ENCODE measurements at regions not wholly inside any gene's neighbourhood (a gene's known extent, or its start where the extent isn't known, plus 50 kb on each side); places are given as distances from the start of the nearest gene placed in this dataset.

DNA sequence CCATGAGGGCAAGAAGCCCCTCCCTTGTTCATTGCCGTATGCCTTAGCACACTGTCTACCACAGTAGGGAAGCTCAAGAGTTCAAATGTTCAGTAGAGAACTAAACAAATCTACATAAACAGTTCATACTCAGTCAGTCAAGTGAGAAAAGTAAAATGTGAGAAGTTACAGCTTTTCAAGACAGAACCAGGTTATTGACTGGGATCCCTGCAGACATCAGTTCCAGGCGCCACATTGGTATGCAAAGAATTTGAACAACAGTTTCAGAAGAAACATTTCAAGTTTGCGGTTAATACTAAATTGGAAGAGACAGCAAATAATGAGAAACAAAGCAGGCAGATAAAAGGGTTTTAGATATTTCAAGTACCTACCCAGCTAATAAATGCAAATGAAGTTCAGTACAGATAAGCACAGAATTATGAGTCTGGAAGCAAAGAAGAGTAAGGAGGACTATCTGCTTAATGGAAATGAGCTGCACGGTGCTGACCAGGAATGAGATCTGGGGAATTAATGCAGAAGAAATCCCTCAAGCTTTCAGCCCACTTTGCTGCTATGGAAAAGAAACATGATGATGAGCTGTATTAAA is 246.2 kb downstream of the HACE1 start:
- TF ChIP-seq GATA3 (IDR thresholded peaks at IDR 0.05; ENCODE audit: low read depth, low read length) (no peak), GATA2 (IDR thresholded peaks at IDR 0.05; ENCODE audit: low read depth, low read length) (no peak)

Measured in SH-SY5Y (cell line).